ENCODE measurements at regions not wholly inside any gene's neighbourhood (a gene's known extent, or its start where the extent isn't known, plus 50 kb on each side); places are given as distances from the start of the nearest gene placed in this dataset.

DNA sequence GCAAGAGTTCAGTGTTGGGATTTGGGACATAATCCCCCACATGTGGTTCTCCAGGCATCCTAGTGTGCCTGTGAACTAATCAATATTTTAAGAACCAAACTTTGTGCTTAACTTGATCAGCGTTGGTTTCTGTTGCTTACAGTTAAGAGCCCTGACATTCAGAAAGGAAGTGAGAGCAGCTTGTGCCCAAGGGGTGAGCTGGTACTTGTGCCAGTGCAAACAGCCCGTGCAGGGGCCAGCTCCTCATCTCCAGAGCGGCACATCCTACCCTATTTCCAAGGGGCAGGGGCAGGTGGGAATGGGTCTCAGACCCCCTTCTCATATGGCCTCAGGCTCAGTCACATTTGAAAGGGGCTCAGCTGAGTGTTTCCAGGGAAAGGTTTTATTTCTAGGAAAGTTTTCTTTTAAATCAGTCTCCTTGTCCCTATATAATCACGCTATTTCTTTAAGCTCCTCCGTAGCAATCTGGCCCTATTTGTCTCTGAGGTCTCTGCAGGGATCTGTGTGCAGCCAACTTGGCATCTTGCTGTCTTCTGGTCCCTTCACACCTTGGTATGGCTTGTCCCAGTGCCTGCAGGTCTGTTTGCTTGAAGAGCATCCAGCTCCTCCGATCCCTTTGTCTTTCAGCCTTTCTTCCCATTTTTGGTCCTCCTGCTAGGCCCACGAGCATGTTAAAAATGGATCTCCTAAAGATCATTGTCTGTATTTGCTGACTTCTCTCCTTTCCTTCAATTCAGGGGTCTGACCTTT, 358.9 kb downstream of the HRH4 start:
- Histone ChIP-seq H3K4me3 (no peak overlapping the region), H3K27ac (no peak overlapping the region), H3K36me3 (no peaks in the 10 kb centered on the region), H3K9me3 (no peaks in the 10 kb centered on the region), H3K4me1 (no peaks in the 10 kb centered on the region), H3K27me3 (no peaks in the 10 kb centered on the region)
- TF ChIP-seq, protein P1, sequence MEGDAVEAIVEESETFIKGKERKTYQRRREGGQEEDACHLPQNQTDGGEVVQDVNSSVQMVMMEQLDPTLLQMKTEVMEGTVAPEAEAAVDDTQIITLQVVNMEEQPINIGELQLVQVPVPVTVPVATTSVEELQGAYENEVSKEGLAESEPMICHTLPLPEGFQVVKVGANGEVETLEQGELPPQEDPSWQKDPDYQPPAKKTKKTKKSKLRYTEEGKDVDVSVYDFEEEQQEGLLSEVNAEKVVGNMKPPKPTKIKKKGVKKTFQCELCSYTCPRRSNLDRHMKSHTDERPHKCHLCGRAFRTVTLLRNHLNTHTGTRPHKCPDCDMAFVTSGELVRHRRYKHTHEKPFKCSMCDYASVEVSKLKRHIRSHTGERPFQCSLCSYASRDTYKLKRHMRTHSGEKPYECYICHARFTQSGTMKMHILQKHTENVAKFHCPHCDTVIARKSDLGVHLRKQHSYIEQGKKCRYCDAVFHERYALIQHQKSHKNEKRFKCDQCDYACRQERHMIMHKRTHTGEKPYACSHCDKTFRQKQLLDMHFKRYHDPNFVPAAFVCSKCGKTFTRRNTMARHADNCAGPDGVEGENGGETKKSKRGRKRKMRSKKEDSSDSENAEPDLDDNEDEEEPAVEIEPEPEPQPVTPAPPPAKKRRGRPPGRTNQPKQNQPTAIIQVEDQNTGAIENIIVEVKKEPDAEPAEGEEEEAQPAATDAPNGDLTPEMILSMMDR (IDR thresholded peaks at IDR 0.05), result no peak
- 70 to 82% methylated on average over 7 of the region's 7 CpGs for WGBS, 2 donors
- intact Hi-C loops (cut with DNase I), result no loop called here
- FAIRE-seq (no peak), DNase-seq (no peak), ATAC-seq (no peak)

DNA sequence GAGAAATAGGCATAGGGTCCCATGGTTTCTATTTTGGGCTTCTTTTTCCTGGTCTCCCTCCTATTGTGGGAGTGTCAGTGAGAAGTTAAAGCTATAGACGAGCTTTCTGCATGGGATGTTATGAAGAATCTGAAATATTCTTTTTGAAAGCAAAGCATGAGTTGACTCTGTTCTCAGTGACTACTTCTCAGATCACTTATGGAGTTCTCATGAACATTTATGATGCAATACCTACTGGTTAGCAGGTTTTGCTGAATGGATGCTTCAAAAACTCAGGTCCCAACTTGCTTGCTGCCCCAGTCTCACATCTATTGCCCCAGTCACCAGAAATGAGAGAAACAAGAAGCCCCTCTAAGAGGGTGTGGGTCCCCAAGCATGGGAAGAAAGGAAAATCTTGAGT, 365.0 kb downstream of the HRH4 start:
- Histone ChIP-seq H3K9me3 (no peaks in the 10 kb centered on the region), H3K4me3 (no peak overlapping the region), H3K27ac (no peak overlapping the region), H3K36me3 (no peaks in the 10 kb centered on the region), H3K27me3 (no peaks in the 10 kb centered on the region), H3K4me1 (no peaks in the 10 kb centered on the region)
- intact Hi-C loops (cut with DNase I), result loop anchor here in 1 of 3 donors (10.0 kb wide), 1 partner anchor 59 kb away; no protein-coding TSS in a partner anchor
- FAIRE-seq (no peak), ATAC-seq (no peak), DNase-seq (no peak)
- 60 to 74% methylated on average over 1 of the region's 1 CpG for WGBS, 2 donors
- TF ChIP-seq, protein P1 (IDR thresholded peaks at IDR 0.05), result no peak

DNA sequence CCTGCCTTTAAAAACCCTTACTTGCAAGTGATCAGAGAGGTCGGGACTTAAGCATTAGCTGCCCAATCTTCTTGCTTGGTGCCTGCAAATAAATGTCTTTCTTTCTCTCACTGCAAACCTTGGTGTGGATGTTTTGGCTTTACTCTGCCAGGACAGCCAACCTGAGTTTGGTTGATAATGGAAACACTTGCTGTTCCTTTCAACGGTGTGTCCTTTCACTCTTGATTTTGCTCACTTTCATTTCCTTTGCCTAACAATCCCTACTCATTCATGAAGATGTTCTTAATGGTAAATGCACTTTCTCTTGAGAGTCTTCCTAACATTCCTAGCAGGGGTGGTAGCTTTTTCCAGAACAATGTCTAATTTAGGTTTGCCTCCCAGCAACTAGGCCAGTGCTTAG, 366.2 kb downstream of the HRH4 start:
- TF ChIP-seq, protein P1 (IDR thresholded peaks at IDR 0.05), result no peak
- intact Hi-C loops (cut with DNase I), result loop anchor here in 1 of 3 donors (10.0 kb wide), 1 partner anchor 58 kb away; no protein-coding TSS in a partner anchor
- no peak for DNase-seq
- FAIRE-seq, result no peak
- Histone ChIP-seq H3K27ac (no peak overlapping the region), H3K36me3 (no peaks in the 10 kb centered on the region), H3K4me3 (no peak overlapping the region), H3K9me3 (no peaks in the 10 kb centered on the region), H3K27me3 (no peaks in the 10 kb centered on the region), H3K4me1 (no peaks in the 10 kb centered on the region)
- 35 to 48% methylated on average over 2 of the region's 2 CpGs for WGBS, 2 donors
- ATAC-seq, result no peak

DNA sequence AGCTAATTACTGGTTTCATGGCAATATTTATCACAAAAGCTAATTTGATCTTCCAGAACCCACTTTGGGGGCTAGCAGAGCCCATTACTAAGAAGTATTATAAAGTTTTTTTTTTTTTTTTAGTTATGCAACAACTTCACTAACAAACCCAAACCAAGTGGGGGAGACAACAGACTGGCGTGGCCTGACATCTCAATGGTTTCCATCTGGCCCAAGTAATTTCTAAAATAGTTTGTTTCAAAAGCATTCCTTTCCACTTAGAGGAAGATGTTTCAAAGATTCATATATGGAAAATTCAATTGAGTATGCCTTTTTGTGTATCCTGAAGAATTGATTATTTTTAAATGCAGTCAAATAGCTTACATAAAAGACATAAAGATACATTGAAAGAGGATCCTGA, 367.1 kb downstream of the HRH4 start:
- TF ChIP-seq, protein P1 (IDR thresholded peaks at IDR 0.05), result no peak
- Histone ChIP-seq H3K4me3 (no peak overlapping the region), H3K27ac (no peak overlapping the region), H3K4me1 (no peaks in the 10 kb centered on the region), H3K27me3 (no peaks in the 10 kb centered on the region), H3K36me3 (no peaks in the 10 kb centered on the region), H3K9me3 (no peaks in the 10 kb centered on the region)
- no peak for FAIRE-seq
- WGBS, 2 donors, result 80 to 88% methylated on average over 1 of the region's 1 CpG
- no peak for ATAC-seq
- intact Hi-C loops (cut with DNase I), result loop anchor here in 1 of 3 donors (10.0 kb wide), 1 partner anchor 57 kb away; no protein-coding TSS in a partner anchor
- DNase-seq, result no peak

DNA sequence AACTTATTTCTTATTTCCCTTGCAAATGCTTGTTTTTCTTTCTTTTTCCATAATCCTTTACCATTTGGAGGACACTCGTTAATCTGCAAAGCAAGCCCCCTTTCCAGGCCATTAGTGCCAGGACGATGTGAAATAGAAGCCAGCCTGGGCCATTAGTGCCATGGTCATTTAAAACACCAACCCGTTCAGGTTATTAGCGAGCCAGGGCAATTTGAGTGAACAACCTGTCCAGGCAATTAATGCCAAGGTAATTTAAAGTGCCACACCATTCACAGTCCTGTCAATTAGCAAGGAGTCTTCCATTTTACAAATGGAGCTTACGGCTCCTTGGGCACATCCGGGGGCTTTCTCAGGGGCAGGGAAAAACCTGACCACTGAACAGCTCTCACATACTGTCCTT, 370.6 kb downstream of the HRH4 start:
- H3K27ac ChIP-seq, result no peak overlapping the region
- no peak overlapping the region for H3K4me3 ChIP-seq
- no peaks in the 10 kb centered on the region for H3K36me3 ChIP-seq
- FAIRE-seq (no peak), ATAC-seq (no peak), DNase-seq (no peak)
- H3K4me1 ChIP-seq, result no peaks in the 10 kb centered on the region
- H3K27me3 ChIP-seq, result no peaks in the 10 kb centered on the region
- intact Hi-C loops (cut with DNase I), result no loop called here
- 54 to 64% methylated on average over 6 of the region's 6 CpGs for WGBS, 2 donors
- H3K9me3 ChIP-seq, result no peaks in the 10 kb centered on the region
- TF ChIP-seq, protein P1 (IDR thresholded peaks at IDR 0.05), result no peak
